OCI-LY7 (cell line): ENCODE measurements at regions not wholly inside any gene's neighbourhood (a gene's known extent, or its start where the extent isn't known, plus 50 kb on each side); places are given as distances from the start of the nearest gene placed in this dataset.

Source experiments
- EZH2phosphoT487 ChIP-seq: fragments of 200-600 bp; sonication (generic); IDR thresholded peaks from 2 replicates; pipeline ENCODE4 v1.6.1; 2018; ENCODE audit warnings: low read depth, borderline replicate concordance, mild to moderate bottlenecking, mixed run types, antibody characterized with exemption, low read length, moderate library complexity, mixed read lengths
- TF ChIP-seq, protein P1 (sequence below): fragments of 200-600 bp; sonication (generic); conservative IDR thresholded peaks from 2 replicates; pipeline ENCODE4 v1.5.1; 2014; ENCODE audit warnings: mild to moderate bottlenecking, antibody characterized with exemption, low read length, moderate library complexity, mixed read lengths

DNA sequence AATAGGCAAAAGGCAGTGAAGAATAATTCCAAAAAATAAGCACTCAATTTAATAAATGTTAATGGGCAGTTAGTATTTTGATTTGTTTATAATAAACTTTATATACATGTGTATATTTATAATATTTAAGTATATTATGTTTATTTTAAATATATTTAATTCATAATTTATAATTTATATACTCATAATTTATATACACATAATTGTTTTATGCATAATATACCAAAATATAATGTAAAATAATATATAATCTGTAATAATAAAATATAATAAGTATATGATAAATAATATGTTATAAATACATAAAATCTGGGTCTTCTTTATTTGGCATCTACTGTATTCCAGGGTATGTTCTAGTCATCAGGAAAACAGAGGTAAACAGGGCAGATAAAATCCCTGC lies 100.2 kb upstream of the ARID2 start:
- TF ChIP-seq, protein P1, sequence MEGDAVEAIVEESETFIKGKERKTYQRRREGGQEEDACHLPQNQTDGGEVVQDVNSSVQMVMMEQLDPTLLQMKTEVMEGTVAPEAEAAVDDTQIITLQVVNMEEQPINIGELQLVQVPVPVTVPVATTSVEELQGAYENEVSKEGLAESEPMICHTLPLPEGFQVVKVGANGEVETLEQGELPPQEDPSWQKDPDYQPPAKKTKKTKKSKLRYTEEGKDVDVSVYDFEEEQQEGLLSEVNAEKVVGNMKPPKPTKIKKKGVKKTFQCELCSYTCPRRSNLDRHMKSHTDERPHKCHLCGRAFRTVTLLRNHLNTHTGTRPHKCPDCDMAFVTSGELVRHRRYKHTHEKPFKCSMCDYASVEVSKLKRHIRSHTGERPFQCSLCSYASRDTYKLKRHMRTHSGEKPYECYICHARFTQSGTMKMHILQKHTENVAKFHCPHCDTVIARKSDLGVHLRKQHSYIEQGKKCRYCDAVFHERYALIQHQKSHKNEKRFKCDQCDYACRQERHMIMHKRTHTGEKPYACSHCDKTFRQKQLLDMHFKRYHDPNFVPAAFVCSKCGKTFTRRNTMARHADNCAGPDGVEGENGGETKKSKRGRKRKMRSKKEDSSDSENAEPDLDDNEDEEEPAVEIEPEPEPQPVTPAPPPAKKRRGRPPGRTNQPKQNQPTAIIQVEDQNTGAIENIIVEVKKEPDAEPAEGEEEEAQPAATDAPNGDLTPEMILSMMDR = no peak
- no peak for TF ChIP-seq EZH2phosphoT487
